ENCODE measurements at regions not wholly inside any gene's neighbourhood (a gene's known extent, or its start where the extent isn't known, plus 50 kb on each side); places are given as distances from the start of the nearest gene placed in this dataset.

GRCh38 chr13:61722119-61722518 lies 306.5 kb upstream of the PCDH20 start:
- TF ChIP-seq CTCF (IDR thresholded peaks at IDR 0.05; ENCODE audit: low read depth, low read length) = no peak
- no peak for DNase-seq (ENCODE audit: extremely low read depth, low read depth)

- TF ChIP-seq CTCF (IDR thresholded peaks at IDR 0.05; ENCODE audit: low read depth, low read length) = no peak
- no peak for DNase-seq (ENCODE audit: extremely low read depth, low read depth)
Observed at GRCh38 chr13:61712621-61713020, 297.0 kb upstream of the PCDH20 start.

- DNase-seq (ENCODE audit: extremely low read depth, low read depth) = no peak
- no peak for TF ChIP-seq CTCF (IDR thresholded peaks at IDR 0.05; ENCODE audit: low read depth, low read length)
Observed at GRCh38 chr13:61709258-61709657, 293.6 kb upstream of the PCDH20 start.

GRCh38 chr13:61706899-61707298 lies 291.2 kb upstream of the PCDH20 start:
- TF ChIP-seq CTCF (IDR thresholded peaks at IDR 0.05; ENCODE audit: low read depth, low read length) = no peak
- no peak for DNase-seq (ENCODE audit: extremely low read depth, low read depth)

- no peak for DNase-seq (ENCODE audit: extremely low read depth, low read depth)
- no peak for TF ChIP-seq CTCF (IDR thresholded peaks at IDR 0.05; ENCODE audit: low read depth, low read length)
Observed at GRCh38 chr13:61700620-61701019, 285.0 kb upstream of the PCDH20 start.

- no peak for DNase-seq (ENCODE audit: extremely low read depth, low read depth)
- TF ChIP-seq CTCF (IDR thresholded peaks at IDR 0.05; ENCODE audit: low read depth, low read length) = no peak
Observed at GRCh38 chr13:61700181-61700580, 284.5 kb upstream of the PCDH20 start.

GRCh38 chr13:61696676-61697075 lies 281.0 kb upstream of the PCDH20 start:
- TF ChIP-seq CTCF (IDR thresholded peaks at IDR 0.05; ENCODE audit: low read depth, low read length) = no peak
- no peak for DNase-seq (ENCODE audit: extremely low read depth, low read depth)

All from AG09319 (cell line).